Heart right ventricle (tissue), 16 donors: ENCODE measurements at regions not wholly inside any gene's neighbourhood (a gene's known extent, or its start where the extent isn't known, plus 50 kb on each side); places are given as distances from the start of the nearest gene placed in this dataset.

ENCODE experiments used
- ATAC-seq, 8 donors: fragments of 200-7000 bp; cut with Tn5 transposase; one replicate each; pipeline ENCODE4 v1.9.1; 2020; ENCODE audit warnings: mild to moderate bottlenecking in 8 of 8, moderate library complexity in 8 of 8, moderate number of reproducible peaks in 1 of 8
- DNase-seq, 2 donors: peaks; one replicate each; pipeline ENCODE4 v3.0.0-alpha.2; 2020
- H3K27ac ChIP-seq, 10 donors: fragments of 200-600 bp; sonication (generic) in 2 of 10; one replicate each; pipeline versions ENCODE4 v1.5.0 to v1.8.0; 2020 to 2022; ENCODE audit warnings: mild to moderate bottlenecking in 3 of 10
- H3K27me3 ChIP-seq, 7 donors: fragments of 200-600 bp; one replicate each; pipeline ENCODE4 v1.8.0; 2021 to 2022; ENCODE audit warnings: mild to moderate bottlenecking in 2 of 7
- H3K36me3 ChIP-seq, 9 donors: fragments of 200-600 bp; sonication (generic) in 1 of 9; one replicate each; pipeline versions ENCODE4 v1.5.0 to v1.8.0; 2020 to 2022; ENCODE audit warnings: mild to moderate bottlenecking in 2 of 9
- H3K4me1 ChIP-seq, 9 donors: fragments of 200-600 bp; sonication (generic) in 1 of 9; one replicate each; pipeline versions ENCODE4 v1.5.0 to v1.8.0; 2020 to 2022; ENCODE audit warnings: mild to moderate bottlenecking in 4 of 9
- H3K4me3 ChIP-seq, 10 donors: fragments of 200-600 bp; sonication (generic) in 2 of 10; one replicate each; pipeline versions ENCODE4 v1.5.0 to v1.8.0; 2020 to 2022; ENCODE audit warnings: mild to moderate bottlenecking in 7 of 10, moderate library complexity in 2 of 10
- H3K9me3 ChIP-seq, 11 donors: fragments of 200-600 bp in 10 of 11; sonication (generic) in 2 of 11; one replicate each; pipeline versions ENCODE4 v1.5.0 to v1.8.0; 2013 to 2022; ENCODE audit warnings: mild to moderate bottlenecking in 2 of 11, control low read depth in 1 of 11, moderate library complexity in 1 of 11
- CTCF ChIP-seq, 9 donors: fragments of 200-600 bp; sonication (generic) in 2 of 9; IDR thresholded peaks; one replicate each; pipeline versions ENCODE4 v1.5.0 to v1.8.0; 2021 to 2022; ENCODE audit warnings: antibody characterized with exemption in 9 of 9, mild to moderate bottlenecking in 5 of 9, moderate library complexity in 1 of 9
- WGBS, 2 donors: extraction: QIAGEN DNeasy Blood & Tissue Kit; methylation state at CpG; one replicate each; pipeline ENCODE4 v1.1.7; 2013; ENCODE audit warnings: inconsistent platforms in 1 of 2; 5-methylcytosine and 5-hydroxymethylcytosine counted together
- intact Hi-C, 10 donors: fragments of 100-400 bp; cut with DNase I; formaldehyde crosslinking; loops; one replicate each; pipeline versions ENCODE4 v1.11.1 to v1.14.2; 2022
- donor health status: Arrhythmogenic right ventricular cardiomyopathy.
- donor health status: ischemic (EF 13 %, LVEDD 7.1; RV severe dilation, severe dysfunction).
- donor health status: healthy with polysubstance abuse.
- donor health status: DM: no; HTN: yes; CAD: no.
- donor health status: DM: no; HTN: no; CAD: no.
- donor health status: ischemic (EF 25% LVEDD 6.9; RV normal size, moderate dysfunction).
- donor health status: ischemic (EF 25% LVEDD 5.7; RV mildly dilated, moderate dysfunction).
- donor health status: healthy.
- donor health status: DM: yes; HTN: yes; CAD: no.
- donor health status: Ischemic cardiomyopathy.
- donor health status: ischemic (EF 35%, LVEDD 5.7; RV mildly dilated, moderate dysfunction).
- donor health status: nonischemic (EF 11% LVEDD 7.7; RV severe dilation, severe dysfunction).
- donor health status: DM: yes; HTN: yes; CAD: no.
- donor health status: PGD.
- donor health status: ischemic (EF 29% LVEDD 5.4; RV normal size, mild dysfunction).
- donor health status: nonischemic (EF 23%, LVEDD 6.1; RV moderate dilation, normal function).

- H3K4me1 ChIP-seq: peaks cover 0 to 39% (median 22%) of the 10 kb centered on the region in 9 donors
- DNase-seq (no peak), ATAC-seq (no peak)
- no peaks in the 10 kb centered on the region for H3K27me3 ChIP-seq
- no peaks in the 10 kb centered on the region for H3K36me3 ChIP-seq
- no peak overlapping the region for H3K27ac ChIP-seq
- TF ChIP-seq CTCF (IDR thresholded peaks at IDR 0.05): no peak
- no peaks in the 10 kb centered on the region for H3K9me3 ChIP-seq
- H3K4me3 ChIP-seq: no peak overlapping the region
- intact Hi-C loops: loop anchor here in 2 of 10 donors (10.0 kb wide), 2 partner anchors 59 to 129 kb away; no protein-coding TSS in a partner anchor
- WGBS, 2 donors: 84 to 86% methylated on average over 1 of the region's 1 CpG
Measured at GRCh38 chr9:13716090-13716489, 436.6 kb upstream of the MPDZ start.

GRCh38 chr9:13715430-13715829 lies 435.9 kb upstream of the MPDZ start:
- H3K4me3 ChIP-seq: no peak overlapping the region
- 82 to 98% methylated on average over 1 of the region's 1 CpG for WGBS, 2 donors
- H3K9me3 ChIP-seq: no peaks in the 10 kb centered on the region
- no peaks in the 10 kb centered on the region for H3K36me3 ChIP-seq
- H3K27ac ChIP-seq: no peak overlapping the region
- no peak for ATAC-seq
- H3K27me3 ChIP-seq: no peaks in the 10 kb centered on the region
- H3K4me1 ChIP-seq: peaks cover 0 to 38% (median 22%) of the 10 kb centered on the region in 9 donors
- intact Hi-C loops: loop anchor here in 2 of 10 donors (10.0 kb wide), 2 partner anchors 59 to 129 kb away; no protein-coding TSS in a partner anchor
- DNase-seq: no peak
- no peak for TF ChIP-seq CTCF (IDR thresholded peaks at IDR 0.05)

GRCh38 chr9:13707612-13708576 lies 428.4 kb upstream of the MPDZ start:
- peak in 3 of 8 donors; percentile 17 to 22 (median 22) for ATAC-seq
- no peak for TF ChIP-seq CTCF (IDR thresholded peaks at IDR 0.05)
- intact Hi-C loops: loop anchor here in 1 of 10 donors (5.0 kb wide), 1 partner anchor 154 kb away; no protein-coding TSS in a partner anchor
- Histone ChIP-seq H3K4me1 (peaks cover 0 to 29% (median 18%) of the 10 kb centered on the region in 9 donors), H3K27ac (peak overlapping the region in 2 of 10 donors; percentile 10 to 61), H3K36me3 (no peaks in the 10 kb centered on the region), H3K9me3 (no peaks in the 10 kb centered on the region), H3K4me3 (no peak overlapping the region), H3K27me3 (no peaks in the 10 kb centered on the region)
- WGBS, 2 donors: 80 to 84% methylated on average over 4 of the region's 4 CpGs
- no peak for DNase-seq

- Histone ChIP-seq H3K9me3 (peaks cover 0 to 12% (median 0%) of the 10 kb centered on the region in 11 donors), H3K36me3 (no peaks in the 10 kb centered on the region), H3K27me3 (no peaks in the 10 kb centered on the region), H3K4me1 (peaks cover 0 to 29% (median 18%) of the 10 kb centered on the region in 9 donors), H3K4me3 (no peak overlapping the region), H3K27ac (peak overlapping the region in 8 of 10 donors; percentile 13 to 65 (median 50))
- intact Hi-C loops: loop anchor here in 1 of 10 donors (5.0 kb wide), 1 partner anchor 156 kb away; no protein-coding TSS in a partner anchor
- TF ChIP-seq CTCF (IDR thresholded peaks at IDR 0.05): no peak
- peak; percentile 85 to 96 (median 91) for ATAC-seq
- DNase-seq: peak in 1 of 2 donors; percentile 55
- 30% methylated on average over 6 of the region's 6 CpGs for WGBS, 2 donors
Measured at GRCh38 chr9:13705918-13706317, 426.4 kb upstream of the MPDZ start.
